WTC11 (cell line): ENCODE measurements at regions not wholly inside any gene's neighbourhood (a gene's known extent, or its start where the extent isn't known, plus 50 kb on each side); places are given as distances from the start of the nearest gene placed in this dataset.

Experiments used
- ATAC-seq: fragments of 200-7000 bp; cut with Tn5 transposase; 2 replicates; pipeline ENCODE4 v1.10.0; 2021; ENCODE audit warnings: mild to moderate bottlenecking, moderate library complexity
- CTCF ChIA-PET: fragments of 300-600 bp; sonication (Branson Sonifier 250); formaldehyde crosslinking; loops from one replicate; lab custom pipeline; 2021; ENCODE audit warnings: antibody characterized with exemption; lab: Charles Lee
- POLR2A ChIA-PET: fragments of 350-600 bp; sonication (Branson Sonifier 250); formaldehyde crosslinking; loops from one replicate; lab custom pipeline; 2021; ENCODE audit warnings: antibody characterized with exemption; lab: Charles Lee
- DNase-seq: peaks from one replicate; pipeline ENCODE4 v3.0.0; 2021; ENCODE audit warnings: low spot score
- H3K27ac Mint-ChIP-seq: 2 replicates; pipeline ENCODE4 v1.8.0; 2021; ENCODE audit warnings: mixed read lengths
- H3K27me3 Mint-ChIP-seq: 2 replicates; pipeline ENCODE4 v1.8.0; 2021; ENCODE audit warnings: low read depth, mild to moderate bottlenecking, moderate library complexity, mixed read lengths
- H3K36me3 Mint-ChIP-seq: 2 replicates; pipeline ENCODE4 v1.8.0; 2021; ENCODE audit warnings: mixed read lengths
- H3K4me1 Mint-ChIP-seq: 2 replicates; pipeline ENCODE4 v1.8.0; 2022; ENCODE audit warnings: mixed read lengths
- H3K4me3 Mint-ChIP-seq: 2 replicates; pipeline ENCODE4 v1.8.0; 2021; ENCODE audit warnings: mild to moderate bottlenecking, moderate library complexity, mixed read lengths
- H3K9me3 Mint-ChIP-seq: 2 replicates; pipeline ENCODE4 v1.8.0; 2021; ENCODE audit warnings: mixed read lengths
- ELF4 ChIP-seq: sonication (generic); formaldehyde crosslinking; IDR thresholded peaks from 2 replicates; pipeline ENCODE4 v1.8.1; 2022; ENCODE audit warnings: low read depth, mild to moderate bottlenecking, moderate library complexity, missing genetic modification reagents
- FOXK1 ChIP-seq: sonication (generic); formaldehyde crosslinking; IDR thresholded peaks from 2 replicates; pipeline ENCODE4 v1.8.0; 2022; ENCODE audit warnings: mild to moderate bottlenecking, moderate library complexity, missing genetic modification reagents
- FOXP1 ChIP-seq: sonication (generic); formaldehyde crosslinking; IDR thresholded peaks from 2 replicates; pipeline ENCODE4 v1.8.0; 2022; ENCODE audit warnings: missing genetic modification reagents, mild to moderate bottlenecking, moderate library complexity, borderline replicate concordance
- GABPB1 ChIP-seq: sonication (generic); formaldehyde crosslinking; IDR thresholded peaks from 2 replicates; pipeline ENCODE4 v1.8.1; 2023; ENCODE audit warnings: mild to moderate bottlenecking, missing genetic modification reagents
- GRHL2 ChIP-seq: fragments of 250-450 bp; sonication (Bioruptor Pico); IDR thresholded peaks from 2 replicates; pipeline ENCODE4 v1.8.0; 2022; ENCODE audit warnings: mild to moderate bottlenecking, moderate library complexity; ENCODE audit not compliant: insufficient replicate concordance, severe bottlenecking
- GTF2I ChIP-seq: fragments of 250-450 bp; sonication (Bioruptor Pico); conservative IDR thresholded peaks from 2 replicates; pipeline ENCODE4 v1.4.0; 2021; ENCODE audit warnings: mild to moderate bottlenecking
- MYBL2 ChIP-seq: sonication (generic); formaldehyde crosslinking; IDR thresholded peaks from 2 replicates; pipeline ENCODE4 v1.8.1; 2023; ENCODE audit warnings: mild to moderate bottlenecking, moderate library complexity, missing genetic modification reagents
- NR2C2 ChIP-seq: sonication (generic); formaldehyde crosslinking; IDR thresholded peaks from 2 replicates; pipeline ENCODE4 v1.8.0; 2022; ENCODE audit warnings: mild to moderate bottlenecking, missing genetic modification reagents
- SMAD3 ChIP-seq: sonication (generic); formaldehyde crosslinking; IDR thresholded peaks from 2 replicates; pipeline ENCODE4 v1.8.0; 2022; ENCODE audit warnings: missing genetic modification reagents, mild to moderate bottlenecking, borderline replicate concordance
- TEAD4 ChIP-seq: sonication (generic); formaldehyde crosslinking; IDR thresholded peaks from 2 replicates; pipeline ENCODE4 v1.8.0; 2022; ENCODE audit warnings: mild to moderate bottlenecking, missing genetic modification reagents
- ZNF317 ChIP-seq: sonication (generic); formaldehyde crosslinking; IDR thresholded peaks from 2 replicates; pipeline ENCODE4 v1.8.1; 2023; ENCODE audit warnings: low read depth, mild to moderate bottlenecking, moderate library complexity, missing genetic modification reagents, borderline replicate concordance
- ZNF423 ChIP-seq: fragments of 250-450 bp; sonication (Bioruptor Pico); IDR thresholded peaks from 2 replicates; pipeline ENCODE4 v2.1.2; 2022; ENCODE audit warnings: mild to moderate bottlenecking, moderate library complexity
- TF ChIP-seq, protein P1 (sequence below): fragments of 250-450 bp; sonication (Bioruptor Pico); IDR thresholded peaks from 2 replicates; pipeline ENCODE4 v2.1.2; 2022; ENCODE audit warnings: mild to moderate bottlenecking, moderate library complexity
- TF ChIP-seq, protein P2 (sequence below): sonication (generic); formaldehyde crosslinking; IDR thresholded peaks from 2 replicates; pipeline ENCODE4 v1.8.0; 2023; ENCODE audit warnings: missing genetic modification reagents
- TF ChIP-seq, protein P3 (sequence below): sonication (generic); formaldehyde crosslinking; IDR thresholded peaks from 2 replicates; pipeline ENCODE4 v1.8.0; 2023; ENCODE audit warnings: mild to moderate bottlenecking, missing genetic modification reagents

DNA sequence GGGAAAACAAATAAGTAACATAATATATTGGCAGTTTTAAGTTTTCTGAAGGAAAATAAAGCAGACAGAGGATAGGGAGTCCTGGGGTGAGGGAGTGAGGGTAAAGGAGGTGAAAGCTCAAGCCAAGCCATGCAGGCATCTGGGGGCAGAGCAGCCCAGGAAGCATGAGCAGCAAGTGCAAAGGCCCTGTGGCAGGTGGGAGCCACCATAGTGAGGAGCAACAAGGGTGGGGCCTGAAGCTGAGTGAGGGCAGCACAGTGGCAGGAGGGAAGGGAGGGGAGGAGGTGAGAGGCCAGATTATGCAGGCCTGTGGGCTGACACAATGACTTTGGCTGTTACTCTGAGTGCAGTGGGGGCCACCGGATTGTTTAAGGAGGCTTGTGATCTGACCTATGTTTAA lies 138.8 kb upstream of the TNR start:
- Mint-ChIP-seq H3K4me3 (no peak overlapping the region), H3K27ac (no peak overlapping the region), H3K4me1 (peaks cover 2% of the 10 kb centered on the region), H3K27me3 (peaks cover 47% of the 10 kb centered on the region), H3K9me3 (no peaks in the 10 kb centered on the region)
- ATAC-seq = no peak
- POLR2A ChIA-PET = no interaction called here
- TF ChIP-seq GTF2I (CRISPR knock-in tag) = peak; percentile 68; the same call in 1 of the 2 replicates
- TF ChIP-seq MYBL2 = no peak
- TF ChIP-seq, all 79 proteins: peak for 1
- no peaks in the 10 kb centered on the region for H3K36me3 Mint-ChIP-seq
- CTCF ChIA-PET = no interaction called here
- no peak for DNase-seq

DNA sequence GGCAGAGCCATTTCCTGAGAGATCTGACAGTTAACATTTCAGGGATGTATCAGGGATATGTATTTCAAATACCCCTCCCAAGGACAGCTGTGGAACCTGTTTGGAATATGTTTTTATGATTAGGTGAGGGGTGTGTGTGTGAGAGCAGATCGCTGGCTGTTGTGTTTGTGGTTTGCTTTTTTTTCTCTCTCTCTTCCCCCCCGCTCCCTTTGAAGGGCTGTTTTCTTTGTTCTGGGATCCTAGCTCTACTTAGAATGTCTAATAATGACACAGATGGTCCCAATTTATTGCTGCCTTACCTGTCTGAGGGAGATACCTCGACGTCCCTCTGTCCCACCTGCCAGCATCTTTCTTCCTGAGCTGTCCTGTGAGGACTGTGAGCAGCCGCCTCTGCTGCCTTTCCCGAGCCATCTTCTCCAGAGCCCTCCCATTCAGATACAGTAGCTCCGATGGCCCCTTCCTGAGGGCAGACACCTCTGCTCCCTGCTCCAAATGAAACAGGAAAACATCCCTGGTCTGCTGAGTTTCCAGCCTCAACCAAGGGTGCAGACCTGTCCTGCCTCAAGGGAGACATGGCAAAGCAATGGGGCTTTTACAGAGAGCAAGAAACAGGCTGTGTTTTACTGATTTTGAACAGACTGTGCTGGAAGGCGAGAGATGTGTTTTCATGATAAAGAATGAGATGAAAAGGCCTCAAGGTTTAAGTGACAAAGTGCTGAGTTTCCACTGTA lies 138.0 kb upstream of the TNR start:
- ATAC-seq (peak; percentile 55; the same call in 1 of the 2 replicates), DNase-seq (no peak)
- Mint-ChIP-seq H3K4me1 (peaks cover 4% of the 10 kb centered on the region), H3K27ac (no peak overlapping the region), H3K27me3 (peaks cover 39% of the 10 kb centered on the region), H3K9me3 (no peaks in the 10 kb centered on the region), H3K36me3 (no peaks in the 10 kb centered on the region), H3K4me3 (no peak overlapping the region)
- TF ChIP-seq FOXP1 (CRISPR knock-in tag) (no peak), TEAD4 (CRISPR knock-in tag) (no peak), ZNF317 (CRISPR knock-in tag) (no peak), ZNF423 (CRISPR knock-in tag) (no peak), ELF4 (CRISPR knock-in tag) (no peak), GABPB1 (no peak), NR2C2 (no peak)
- TF ChIP-seq, protein P1, sequence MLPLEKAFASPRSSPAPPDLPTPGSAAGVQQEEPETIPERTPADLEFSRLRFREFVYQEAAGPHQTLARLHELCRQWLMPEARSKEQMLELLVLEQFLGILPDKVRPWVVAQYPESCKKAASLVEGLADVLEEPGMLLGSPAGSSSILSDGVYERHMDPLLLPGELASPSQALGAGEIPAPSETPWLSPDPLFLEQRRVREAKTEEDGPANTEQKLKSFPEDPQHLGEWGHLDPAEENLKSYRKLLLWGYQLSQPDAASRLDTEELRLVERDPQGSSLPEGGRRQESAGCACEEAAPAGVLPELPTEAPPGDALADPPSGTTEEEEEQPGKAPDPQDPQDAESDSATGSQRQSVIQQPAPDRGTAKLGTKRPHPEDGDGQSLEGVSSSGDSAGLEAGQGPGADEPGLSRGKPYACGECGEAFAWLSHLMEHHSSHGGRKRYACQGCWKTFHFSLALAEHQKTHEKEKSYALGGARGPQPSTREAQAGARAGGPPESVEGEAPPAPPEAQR (CRISPR knock-in tag) = no peak
- TF ChIP-seq, protein P2, sequence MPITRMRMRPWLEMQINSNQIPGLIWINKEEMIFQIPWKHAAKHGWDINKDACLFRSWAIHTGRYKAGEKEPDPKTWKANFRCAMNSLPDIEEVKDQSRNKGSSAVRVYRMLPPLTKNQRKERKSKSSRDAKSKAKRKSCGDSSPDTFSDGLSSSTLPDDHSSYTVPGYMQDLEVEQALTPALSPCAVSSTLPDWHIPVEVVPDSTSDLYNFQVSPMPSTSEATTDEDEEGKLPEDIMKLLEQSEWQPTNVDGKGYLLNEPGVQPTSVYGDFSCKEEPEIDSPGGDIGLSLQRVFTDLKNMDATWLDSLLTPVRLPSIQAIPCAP = no peak
- TF ChIP-seq, protein P3, sequence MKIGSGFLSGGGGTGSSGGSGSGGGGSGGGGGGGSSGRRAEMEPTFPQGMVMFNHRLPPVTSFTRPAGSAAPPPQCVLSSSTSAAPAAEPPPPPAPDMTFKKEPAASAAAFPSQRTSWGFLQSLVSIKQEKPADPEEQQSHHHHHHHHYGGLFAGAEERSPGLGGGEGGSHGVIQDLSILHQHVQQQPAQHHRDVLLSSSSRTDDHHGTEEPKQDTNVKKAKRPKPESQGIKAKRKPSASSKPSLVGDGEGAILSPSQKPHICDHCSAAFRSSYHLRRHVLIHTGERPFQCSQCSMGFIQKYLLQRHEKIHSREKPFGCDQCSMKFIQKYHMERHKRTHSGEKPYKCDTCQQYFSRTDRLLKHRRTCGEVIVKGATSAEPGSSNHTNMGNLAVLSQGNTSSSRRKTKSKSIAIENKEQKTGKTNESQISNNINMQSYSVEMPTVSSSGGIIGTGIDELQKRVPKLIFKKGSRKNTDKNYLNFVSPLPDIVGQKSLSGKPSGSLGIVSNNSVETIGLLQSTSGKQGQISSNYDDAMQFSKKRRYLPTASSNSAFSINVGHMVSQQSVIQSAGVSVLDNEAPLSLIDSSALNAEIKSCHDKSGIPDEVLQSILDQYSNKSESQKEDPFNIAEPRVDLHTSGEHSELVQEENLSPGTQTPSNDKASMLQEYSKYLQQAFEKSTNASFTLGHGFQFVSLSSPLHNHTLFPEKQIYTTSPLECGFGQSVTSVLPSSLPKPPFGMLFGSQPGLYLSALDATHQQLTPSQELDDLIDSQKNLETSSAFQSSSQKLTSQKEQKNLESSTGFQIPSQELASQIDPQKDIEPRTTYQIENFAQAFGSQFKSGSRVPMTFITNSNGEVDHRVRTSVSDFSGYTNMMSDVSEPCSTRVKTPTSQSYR (CRISPR knock-in tag) = no peak
- CTCF ChIA-PET = interaction anchor here (0.6 to 1.0 kb wide), 2 partner anchors 57 to 508 kb away, joined by 3 to 4 read pairs; no protein-coding TSS in a partner anchor
- POLR2A ChIA-PET = no interaction called here

DNA sequence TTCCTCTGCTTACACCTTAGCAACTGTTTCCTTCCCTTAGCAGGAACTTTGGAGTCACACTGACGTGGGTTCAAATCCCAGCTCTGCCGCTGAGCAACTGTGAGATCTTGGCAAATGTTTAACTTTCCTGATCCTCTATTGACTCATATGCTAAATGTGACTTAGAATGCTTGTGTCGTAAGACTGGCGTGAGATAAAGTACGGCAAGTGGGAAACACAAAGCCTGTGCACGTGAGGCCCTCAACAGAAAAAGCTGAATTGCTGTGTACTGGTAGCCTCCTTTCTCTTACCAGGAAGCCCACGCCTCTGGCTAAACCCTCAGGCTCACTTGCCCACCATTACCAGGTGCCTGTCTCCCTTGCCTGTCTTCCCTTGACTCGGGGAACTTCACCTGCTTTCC lies 135.4 kb upstream of the TNR start:
- Mint-ChIP-seq H3K36me3 (no peaks in the 10 kb centered on the region), H3K27ac (no peak overlapping the region), H3K9me3 (no peaks in the 10 kb centered on the region), H3K27me3 (peaks cover 14% of the 10 kb centered on the region), H3K4me1 (peaks cover 6% of the 10 kb centered on the region), H3K4me3 (no peak overlapping the region)
- DNase-seq (no peak), ATAC-seq (no peak)
- TF ChIP-seq SMAD3 (CRISPR knock-in tag) (no peak), GTF2I (CRISPR knock-in tag) (no peak), FOXK1 (no peak), GRHL2 (CRISPR knock-in tag) (no peak)
- POLR2A ChIA-PET = no interaction called here
- CTCF ChIA-PET = interaction anchor here (1.0 kb wide), 1 partner anchor 129 kb away, joined by 4 read pairs; no protein-coding TSS in a partner anchor
